SK-N-SH (cell line): ENCODE measurements at regions not wholly inside any gene's neighbourhood (a gene's known extent, or its start where the extent isn't known, plus 50 kb on each side); places are given as distances from the start of the nearest gene placed in this dataset.
"Not testable (repeated sequence)": the region's sequence is repeated elsewhere in the genome, so short reads cannot be mapped to it uniquely, and the experiment has no call there.

Source experiments
- CTCF ChIA-PET: fragments of 300-600, 350-600 bp; formaldehyde crosslinking; extraction: SDS; loops from one replicate; lab custom pipeline; 2021; lab: Yijun Ruan, JAX
- POLR2A ChIA-PET: fragments of 350-600 bp; sonication (Branson Sonifier 250); formaldehyde crosslinking; extraction: SDS; loops from one replicate; lab custom pipeline; 2020; ENCODE audit warnings: antibody characterized with exemption, inconsistent platforms; lab: Yijun Ruan, JAX
- DNase-seq: peaks from one replicate; pipeline ENCODE4 v3.0.0; 2012
- H2AFZ ChIP-seq: fragments of 200-600 bp; sonication (generic); 2 replicates; pipeline ENCODE4 v1.8.1; 2016; ENCODE audit warnings: antibody characterized with exemption, mild to moderate bottlenecking, low read depth
- H3F3A ChIP-seq: fragments of 200-600 bp; sonication (generic); replicated peaks from 2 replicates; pipeline ENCODE3; 2016; ENCODE audit warnings: antibody characterized with exemption, mild to moderate bottlenecking; ENCODE audit not compliant: insufficient read depth
- H3K27ac ChIP-seq, 2 experiments: fragments of 200-500 bp in 1 of 2; fragments of 200-600 bp in 1 of 2; sonication (Bioruptor generic) in 1 of 2; sonication (generic), shearing (Covaris generic) in 1 of 2; 2 replicates each; pipeline versions ENCODE4 v1.5.1 to v1.6.1; 2014 to 2016; ENCODE audit warnings: low read depth in 2 of 2, inconsistent platforms in 1 of 2, low read length in 1 of 2, mild to moderate bottlenecking in 1 of 2, mixed read lengths in 1 of 2
- H3K27me3 ChIP-seq: fragments of 200-600 bp; sonication (generic), shearing (Covaris generic); 2 replicates; pipeline ENCODE4 v1.6.1; 2016; ENCODE audit warnings: mixed run types; ENCODE audit not compliant: insufficient read depth
- H3K36me3 ChIP-seq, 2 experiments: fragments of 200-500 bp in 1 of 2; fragments of 200-600 bp in 1 of 2; sonication (Bioruptor generic) in 1 of 2; sonication (generic) in 1 of 2; replicated peaks in 1 of 2; 2 replicates each; pipeline versions ENCODE3 to v1.5.1; 2014 to 2016; ENCODE audit warnings: low read length in 1 of 2, mild to moderate bottlenecking in 1 of 2; ENCODE audit not compliant: insufficient read depth in 2 of 2, control insufficient read depth in 1 of 2
- H3K4me1 ChIP-seq, 2 experiments: fragments of 200-500 bp in 1 of 2; fragments of 200-600 bp in 1 of 2; sonication (Bioruptor generic) in 1 of 2; sonication (generic), shearing (Covaris generic) in 1 of 2; 2 replicates each; pipeline versions ENCODE4 v1.5.1 to v1.6.1; 2014 to 2016; ENCODE audit warnings: low read depth in 1 of 2, low read length in 1 of 2, mixed run types in 1 of 2; ENCODE audit not compliant: insufficient read depth in 2 of 2, control insufficient read depth in 1 of 2
- H3K4me2 ChIP-seq: fragments of 200-600 bp; sonication (generic), shearing (Covaris generic); 2 replicates; pipeline ENCODE4 v1.6.1; 2017; ENCODE audit warnings: mixed run types
- H3K4me3 ChIP-seq, 2 experiments: fragments of 200-500 bp in 1 of 2; fragments of 200-600 bp in 1 of 2; sonication (Bioruptor generic) in 1 of 2; sonication (generic), shearing (Covaris generic) in 1 of 2; 2 replicates each; pipeline versions ENCODE4 v1.5.1 to v1.8.1; 2014 to 2016; ENCODE audit warnings: low read depth in 2 of 2, inconsistent platforms in 1 of 2, low read length in 1 of 2, mild to moderate bottlenecking in 1 of 2, mixed read lengths in 1 of 2, moderate library complexity in 1 of 2
- H3K79me2 ChIP-seq: fragments of 200-600 bp; sonication (generic); 2 replicates; pipeline ENCODE4 v1.8.1; 2017; ENCODE audit warnings: mild to moderate bottlenecking; ENCODE audit not compliant: insufficient read depth
- H3K9ac ChIP-seq: fragments of 200-600 bp; sonication (generic); 2 replicates; pipeline ENCODE4 v1.6.1; 2017; ENCODE audit warnings: mixed run types
- H3K9me2 ChIP-seq: fragments of 200-600 bp; sonication (generic); 2 replicates; pipeline ENCODE4 v1.6.1; 2017; ENCODE audit warnings: mixed run types
- H3K9me3 ChIP-seq: fragments of 200-600 bp; sonication (generic); 2 replicates; pipeline ENCODE4 v1.6.1; 2017; ENCODE audit warnings: mixed run types, mild to moderate bottlenecking, moderate library complexity
- H4K20me1 ChIP-seq: fragments of 200-600 bp; sonication (generic); 2 replicates; pipeline ENCODE4 v1.6.1; 2017; ENCODE audit warnings: mild to moderate bottlenecking, mixed run types; ENCODE audit not compliant: insufficient read depth
- ELF1 ChIP-seq: IDR thresholded peaks from 2 replicates; pipeline ENCODE4 v1.4.0; 2012
- EP300 ChIP-seq, 2 experiments: IDR thresholded peaks; 2 replicates each; pipeline versions ENCODE4 v1.4.0 to v1.6.1; 2012; ENCODE audit warnings: borderline replicate concordance in 1 of 2, low read depth in 1 of 2, low read length in 1 of 2
- EZH2phosphoT487 ChIP-seq: fragments of 200-600 bp; sonication (generic); IDR thresholded peaks from 2 replicates; pipeline ENCODE4 v1.6.1; 2017; ENCODE audit warnings: low read depth, mixed run types, mild to moderate bottlenecking, antibody characterized with exemption, moderate library complexity, borderline replicate concordance
- FOSL2 ChIP-seq: IDR thresholded peaks from 2 replicates; pipeline ENCODE4 v1.4.0; 2012; ENCODE audit warnings: low read depth, mild to moderate bottlenecking, moderate library complexity, borderline replicate concordance
- FOXJ3 ChIP-seq: sonication (generic); formaldehyde crosslinking; IDR thresholded peaks from 2 replicates; pipeline ENCODE4 v1.5.1; 2020; ENCODE audit warnings: mild to moderate bottlenecking, missing genetic modification reagents
- JUND ChIP-seq: IDR thresholded peaks from 2 replicates; pipeline ENCODE4 v1.4.0; 2012
- NRF1 ChIP-seq: IDR thresholded peaks from 2 replicates; pipeline ENCODE4 v1.6.1; 2012; ENCODE audit warnings: low read depth, mild to moderate bottlenecking, low read length
- RAD21 ChIP-seq: IDR thresholded peaks from 2 replicates; pipeline ENCODE4 v1.6.1; 2012; ENCODE audit warnings: mild to moderate bottlenecking, low read length
- RFX5 ChIP-seq: IDR thresholded peaks from 2 replicates; pipeline ENCODE4 v1.6.1; 2012; ENCODE audit warnings: mild to moderate bottlenecking, improper control_type of control experiment, low read length
- RXRA ChIP-seq: IDR thresholded peaks from 2 replicates; pipeline ENCODE4 v1.4.0; 2012; ENCODE audit warnings: low read depth, mild to moderate bottlenecking, borderline replicate concordance
- SMC3 ChIP-seq: IDR thresholded peaks from 2 replicates; pipeline ENCODE4 v1.6.1; 2012; ENCODE audit warnings: low read depth, low read length, improper control_type of control experiment
- TAF1 ChIP-seq: IDR thresholded peaks from 2 replicates; pipeline ENCODE4 v1.6.1; 2012; ENCODE audit warnings: low read depth, mild to moderate bottlenecking, low read length, moderate library complexity, borderline replicate concordance
- TEAD4 ChIP-seq: IDR thresholded peaks from 2 replicates; pipeline ENCODE4 v1.4.0; 2012; ENCODE audit warnings: mild to moderate bottlenecking, borderline replicate concordance; ENCODE audit not compliant: insufficient read depth
- WGBS: methylation state at CpG from one replicate; pipeline ENCODE4 v1.1.6; 2017; ENCODE audit warnings: low lambda C conversion rate; 5-methylcytosine and 5-hydroxymethylcytosine counted together
- TF ChIP-seq, protein P1 (sequence below): IDR thresholded peaks from 2 replicates; pipeline ENCODE4 v1.4.0; 2012; ENCODE audit warnings: low read depth
- TF ChIP-seq, protein P2 (sequence below): IDR thresholded peaks from 2 replicates; pipeline ENCODE4 v1.4.0; 2012; ENCODE audit warnings: low read depth, borderline replicate concordance

DNA sequence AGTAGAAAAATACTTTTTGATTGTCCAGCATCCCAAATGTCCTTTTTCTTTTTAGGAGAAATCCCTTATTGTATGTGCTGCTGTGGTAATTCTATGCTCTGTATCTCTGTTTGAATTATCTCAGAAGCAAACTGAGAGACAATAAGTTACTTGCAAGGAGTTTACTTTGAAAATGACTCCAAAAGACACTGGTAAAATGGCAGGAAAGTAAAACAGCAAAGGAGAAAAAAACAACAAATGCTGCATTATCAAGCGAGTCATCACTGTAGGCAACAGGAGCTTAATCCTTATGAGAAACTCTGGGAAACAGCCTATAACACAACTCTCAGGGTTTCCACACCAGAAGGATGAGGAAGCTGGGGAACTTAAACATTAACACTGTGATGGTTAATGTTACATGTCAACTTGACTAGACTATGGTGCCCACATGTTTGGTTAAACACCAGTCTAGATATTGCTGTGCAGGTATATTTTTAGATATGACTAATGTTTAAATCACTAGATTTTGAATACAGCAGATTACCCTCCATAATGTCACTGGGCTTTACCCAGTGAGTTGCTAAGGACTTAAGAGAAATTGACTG, 92.6 kb upstream of the GAS1 start:
- Histone ChIP-seq H3K9ac (no peak overlapping the region), H3K4me2 (no peak overlapping the region), H3K27ac (peak overlapping the region in 1 of 2 experiments; percentile 28; a peak in 2 of 4 replicates), H3K9me3 (no peaks in the 10 kb centered on the region), H3F3A (no peaks in the 10 kb centered on the region), H3K4me1 (peaks cover 0 to 3% of the 10 kb centered on the region in 2 experiments; a peak in 2 of 4 replicates), H3K4me3 (no peak overlapping the region), H3K79me2 (no peaks in the 10 kb centered on the region), H3K36me3 (no peaks in the 10 kb centered on the region), H2AFZ (no peak overlapping the region), H3K27me3 (no peaks in the 10 kb centered on the region), H3K9me2 (no peaks in the 10 kb centered on the region), H4K20me1 (no peaks in the 10 kb centered on the region)
- no peak for DNase-seq
- ChIA-PET CTCF (no interaction called here), POLR2A (no interaction called here)
- WGBS: 97% methylated on average over 1 of the region's 1 CpG
- TF ChIP-seq FOSL2: no peak
- TF ChIP-seq EZH2phosphoT487: no peak
- no peak for TF ChIP-seq RAD21
- TF ChIP-seq, protein P1, sequence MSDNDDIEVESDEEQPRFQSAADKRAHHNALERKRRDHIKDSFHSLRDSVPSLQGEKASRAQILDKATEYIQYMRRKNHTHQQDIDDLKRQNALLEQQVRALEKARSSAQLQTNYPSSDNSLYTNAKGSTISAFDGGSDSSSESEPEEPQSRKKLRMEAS: no peak
- TF ChIP-seq TAF1: no peak
- TF ChIP-seq EP300 (IDR thresholded peaks at IDR 0.05; ENCODE audit: borderline replicate concordance in 1 of 2, low read depth in 1 of 2, low read length in 1 of 2): no peak
- TF ChIP-seq SMC3: no peak
- no peak for TF ChIP-seq NRF1
- no peak for TF ChIP-seq ELF1
- TF ChIP-seq TEAD4: no peak
- TF ChIP-seq JUND: no peak

DNA sequence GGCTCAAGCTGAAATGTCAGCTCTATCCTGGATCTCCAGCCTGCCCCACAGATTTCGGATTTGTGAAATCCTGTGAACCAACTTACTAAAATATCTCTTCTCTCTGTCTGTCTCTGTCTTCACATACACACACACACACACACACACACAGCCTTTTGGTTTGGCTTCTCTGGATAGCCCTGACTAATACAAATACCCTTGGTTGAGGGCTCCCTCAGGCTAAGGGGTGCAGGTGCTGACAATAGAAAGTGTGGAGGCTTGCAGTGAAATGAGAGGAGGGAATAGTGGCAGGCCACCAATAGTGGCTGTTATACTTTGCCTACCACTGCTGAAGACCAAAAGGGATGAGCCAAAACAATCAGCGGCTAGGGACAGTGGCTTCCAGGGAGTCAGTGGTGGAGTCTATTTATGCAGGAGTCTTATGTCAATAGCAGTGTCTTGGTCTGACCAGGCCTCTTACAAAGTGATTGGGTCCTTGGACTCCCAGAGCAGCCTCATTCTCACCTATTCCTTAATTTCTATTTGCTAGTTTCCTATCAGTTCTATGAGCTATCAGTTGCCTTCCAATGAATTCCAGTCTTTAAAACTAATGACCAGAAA, 93.2 kb upstream of the GAS1 start:
- Histone ChIP-seq H3F3A (no peaks in the 10 kb centered on the region), H3K27me3 (no peaks in the 10 kb centered on the region), H3K9me3 (no peaks in the 10 kb centered on the region), H3K9me2 (no peaks in the 10 kb centered on the region), H4K20me1 (no peaks in the 10 kb centered on the region), H3K36me3 (no peaks in the 10 kb centered on the region), H2AFZ (no peak overlapping the region), H3K27ac (peak overlapping the region in 1 of 2 experiments; percentile 28; a peak in 1 of 4 replicates), H3K9ac (no peak overlapping the region), H3K4me3 (no peak overlapping the region), H3K79me2 (no peaks in the 10 kb centered on the region), H3K4me2 (no peak overlapping the region), H3K4me1 (no peaks in the 10 kb centered on the region; a peak in 2 of 4 replicates)
- ChIA-PET CTCF (no interaction called here), POLR2A (no interaction called here)
- WGBS: 94% methylated on average over 2 of the region's 2 CpGs
- DNase-seq: no peak
- TF ChIP-seq SMC3: no peak
- TF ChIP-seq EP300 (IDR thresholded peaks at IDR 0.05; ENCODE audit: borderline replicate concordance in 1 of 2, low read depth in 1 of 2, low read length in 1 of 2): no peak
- no peak for TF ChIP-seq TAF1
- TF ChIP-seq NRF1: no peak
- no peak for TF ChIP-seq RFX5
- no peak for TF ChIP-seq RXRA
- TF ChIP-seq FOXJ3: no peak
- TF ChIP-seq, protein P2, sequence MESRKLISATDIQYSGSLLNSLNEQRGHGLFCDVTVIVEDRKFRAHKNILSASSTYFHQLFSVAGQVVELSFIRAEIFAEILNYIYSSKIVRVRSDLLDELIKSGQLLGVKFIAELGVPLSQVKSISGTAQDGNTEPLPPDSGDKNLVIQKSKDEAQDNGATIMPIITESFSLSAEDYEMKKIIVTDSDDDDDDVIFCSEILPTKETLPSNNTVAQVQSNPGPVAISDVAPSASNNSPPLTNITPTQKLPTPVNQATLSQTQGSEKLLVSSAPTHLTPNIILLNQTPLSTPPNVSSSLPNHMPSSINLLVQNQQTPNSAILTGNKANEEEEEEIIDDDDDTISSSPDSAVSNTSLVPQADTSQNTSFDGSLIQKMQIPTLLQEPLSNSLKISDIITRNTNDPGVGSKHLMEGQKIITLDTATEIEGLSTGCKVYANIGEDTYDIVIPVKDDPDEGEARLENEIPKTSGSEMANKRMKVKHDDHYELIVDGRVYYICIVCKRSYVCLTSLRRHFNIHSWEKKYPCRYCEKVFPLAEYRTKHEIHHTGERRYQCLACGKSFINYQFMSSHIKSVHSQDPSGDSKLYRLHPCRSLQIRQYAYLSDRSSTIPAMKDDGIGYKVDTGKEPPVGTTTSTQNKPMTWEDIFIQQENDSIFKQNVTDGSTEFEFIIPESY: no peak

DNA sequence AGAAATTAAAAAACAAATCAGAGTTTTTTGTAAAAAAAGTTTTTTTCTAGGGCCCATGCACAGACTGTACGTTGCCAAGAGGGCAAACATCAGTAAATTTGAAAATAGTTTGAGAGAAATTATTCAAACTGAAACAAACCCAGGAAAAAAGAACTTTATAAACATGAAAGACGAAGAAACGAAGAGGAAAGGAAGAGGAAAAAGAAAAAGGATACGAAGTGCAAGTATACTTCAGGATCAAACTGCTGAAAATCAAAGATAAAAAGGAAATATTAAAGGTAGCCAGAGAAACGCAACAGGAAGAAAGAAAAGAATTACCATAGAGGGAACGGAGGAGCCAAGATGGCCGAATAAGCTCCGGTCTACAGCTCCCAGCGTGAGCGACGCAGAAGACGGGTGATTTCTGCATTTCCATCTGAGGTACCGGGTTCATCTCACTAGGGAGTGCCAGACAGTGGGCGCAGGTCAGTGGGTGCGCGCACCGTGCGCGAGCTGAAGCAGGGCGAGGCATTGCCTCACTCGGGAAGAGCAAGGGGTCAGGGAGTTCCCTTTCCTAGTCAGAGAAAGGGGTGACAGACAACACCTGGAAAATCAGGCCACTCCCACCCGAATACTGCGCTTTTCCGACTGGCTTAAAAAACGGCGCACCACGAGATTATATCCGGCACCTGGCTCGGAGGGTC, 94.4 kb upstream of the GAS1 start:
- H3K9me3 ChIP-seq, H3K4me2 ChIP-seq, H3K4me3 ChIP-seq, H3K27ac ChIP-seq, H3K9ac ChIP-seq, H3K27me3 ChIP-seq, H3K36me3 ChIP-seq, H3K9me2 ChIP-seq, DNase-seq, H2AFZ ChIP-seq, POLR2A ChIA-PET, H4K20me1 ChIP-seq, H3K4me1 ChIP-seq, H3F3A ChIP-seq, H3K79me2 ChIP-seq, CTCF ChIA-PET: not testable (repeated sequence)
- 86% methylated on average over 20 of the region's 29 CpGs for WGBS
